H9 (cell line): ENCODE measurements at regions not wholly inside any gene's neighbourhood (a gene's known extent, or its start where the extent isn't known, plus 50 kb on each side); places are given as distances from the start of the nearest gene placed in this dataset.

ENCODE experiments used
- DNase-seq: peaks from one replicate; pipeline ENCODE4 v3.0.0-alpha.2; 2017
- H2AFZ ChIP-seq: one replicate; pipeline ENCODE4 v1.6.1; 2013; ENCODE audit warnings: mild to moderate bottlenecking, low read length, control low read depth, moderate library complexity
- H2AK5ac ChIP-seq: 2 replicates; pipeline ENCODE4 v1.6.1; 2013; ENCODE audit warnings: low read length, control low read depth, mixed read lengths; ENCODE audit not compliant: insufficient read length
- H2BK120ac ChIP-seq: one replicate; pipeline ENCODE4 v1.6.1; 2013; ENCODE audit warnings: low read depth, mild to moderate bottlenecking, low read length, control low read depth, inconsistent platforms; ENCODE audit not compliant: poor library complexity, severe bottlenecking
- H2BK12ac ChIP-seq: 2 replicates; pipeline ENCODE4 v1.6.1; 2013; ENCODE audit warnings: low read length, control low read depth, mixed read lengths, low read depth; ENCODE audit not compliant: insufficient read length
- H2BK15ac ChIP-seq: 2 replicates; pipeline ENCODE4 v1.6.1; 2013; ENCODE audit warnings: low read depth, low read length, control low read depth
- H2BK20ac ChIP-seq: one replicate; pipeline ENCODE4 v1.6.1; 2013; ENCODE audit warnings: low read depth, mild to moderate bottlenecking, low read length, control low read depth, inconsistent platforms; ENCODE audit not compliant: poor library complexity, severe bottlenecking
- H2BK5ac ChIP-seq: 2 replicates; pipeline ENCODE4 v1.6.1; 2013; ENCODE audit warnings: low read length, control low read depth, mixed read lengths; ENCODE audit not compliant: insufficient read length
- H3K14ac ChIP-seq: 2 replicates; pipeline ENCODE4 v1.6.1; 2013; ENCODE audit warnings: low read length, control low read depth; ENCODE audit not compliant: insufficient read depth
- H3K18ac ChIP-seq: 2 replicates; pipeline ENCODE4 v1.6.1; 2013; ENCODE audit warnings: low read depth, mild to moderate bottlenecking, mixed read lengths, low read length, control low read depth; ENCODE audit not compliant: insufficient read length
- H3K23ac ChIP-seq: 2 replicates; pipeline ENCODE4 v1.6.1; 2013; ENCODE audit warnings: low read length, control low read depth, mixed read lengths, low read depth; ENCODE audit not compliant: insufficient read length
- H3K23me2 ChIP-seq: 2 replicates; pipeline ENCODE4 v1.6.1; 2013; ENCODE audit warnings: low read depth, mild to moderate bottlenecking, mixed read lengths, low read length, control low read depth; ENCODE audit not compliant: insufficient read length, poor library complexity, severe bottlenecking
- H3K27ac ChIP-seq: 2 replicates; pipeline ENCODE4 v1.5.1; 2013; ENCODE audit warnings: low read length, control low read depth, mixed read lengths, low read depth; ENCODE audit not compliant: insufficient read length
- H3K27me3 ChIP-seq: 2 replicates; pipeline ENCODE4 v1.6.1; 2013; ENCODE audit warnings: low read length, control low read depth, inconsistent platforms; ENCODE audit not compliant: insufficient read depth
- H3K4ac ChIP-seq: 2 replicates; pipeline ENCODE4 v1.6.1; 2013; ENCODE audit warnings: low read depth, mild to moderate bottlenecking, control low read depth, inconsistent platforms, low read length, moderate library complexity
- H3K4me1 ChIP-seq: 2 replicates; pipeline ENCODE4 v1.6.1; 2013; ENCODE audit warnings: low read length, control low read depth, inconsistent platforms; ENCODE audit not compliant: insufficient read depth
- H3K4me2 ChIP-seq: 2 replicates; pipeline ENCODE4 v1.6.1; 2013; ENCODE audit warnings: low read length, control low read depth, mixed read lengths; ENCODE audit not compliant: insufficient read length, insufficient read depth
- H3K56ac ChIP-seq: 2 replicates; pipeline ENCODE4 v1.6.1; 2013; ENCODE audit warnings: low read depth, mild to moderate bottlenecking, mixed read lengths, low read length, control low read depth; ENCODE audit not compliant: insufficient read length
- H3K79me1 ChIP-seq: 2 replicates; pipeline ENCODE4 v1.6.1; 2013; ENCODE audit warnings: low read depth, mild to moderate bottlenecking, moderate library complexity, low read length, control low read depth, inconsistent platforms; ENCODE audit not compliant: insufficient read depth, poor library complexity, severe bottlenecking
- H3K79me2 ChIP-seq: 2 replicates; pipeline ENCODE4 v1.6.1; 2013; ENCODE audit warnings: low read length, control low read depth, inconsistent platforms; ENCODE audit not compliant: insufficient read depth
- H3K9ac ChIP-seq: 2 replicates; pipeline ENCODE4 v1.6.1; 2013; ENCODE audit warnings: low read length, control low read depth, mixed read lengths; ENCODE audit not compliant: insufficient read length; ENCODE audit errors: extremely low read depth
- H3K9me3 ChIP-seq: one replicate; pipeline ENCODE4 v1.6.1; 2013; ENCODE audit warnings: low read depth, low read length, inconsistent platforms; ENCODE audit not compliant: control insufficient read depth
- H3T11ph ChIP-seq: one replicate; pipeline ENCODE4 v1.6.1; 2013; ENCODE audit warnings: mild to moderate bottlenecking, low read length, control low read depth, inconsistent platforms
- H4K20me1 ChIP-seq: one replicate; pipeline ENCODE4 v1.6.1; 2013; ENCODE audit not compliant: control insufficient read depth, insufficient read length, insufficient read depth
- H4K5ac ChIP-seq: 2 replicates; pipeline ENCODE4 v1.6.1; 2013; ENCODE audit warnings: low read depth, mild to moderate bottlenecking, mixed read lengths, low read length, control low read depth; ENCODE audit not compliant: insufficient read length
- H4K8ac ChIP-seq: replicated peaks from 2 replicates; pipeline ENCODE4 v1.6.1; 2013; ENCODE audit warnings: low read length, control low read depth, mixed read lengths, low read depth; ENCODE audit not compliant: insufficient read length
- H4K91ac ChIP-seq: 2 replicates; pipeline ENCODE4 v1.6.1; 2013; ENCODE audit warnings: low read depth, mild to moderate bottlenecking, moderate library complexity, mixed read lengths, low read length, control low read depth; ENCODE audit not compliant: insufficient read length
- H3K27ac Mint-ChIP-seq, 3 experiments: 2 replicates in 2 of 3; 3 replicates in 1 of 3; pipeline ENCODE4 v1.8.0; 2020 to 2021; ENCODE audit warnings: mixed read lengths in 3 of 3, mild to moderate bottlenecking in 1 of 3, moderate library complexity in 1 of 3
- H3K27me3 Mint-ChIP-seq: 2 replicates; pipeline ENCODE4 v1.8.0; 2021; ENCODE audit warnings: low read depth, mild to moderate bottlenecking, moderate library complexity, mixed read lengths
- H3K36me3 Mint-ChIP-seq, 3 experiments: 2 replicates in 2 of 3; 3 replicates in 1 of 3; pipeline ENCODE4 v1.8.0; 2020 to 2021; ENCODE audit warnings: low read depth in 3 of 3, mixed read lengths in 3 of 3; ENCODE audit not compliant: insufficient read depth in 1 of 3
- H3K4me1 Mint-ChIP-seq, 2 experiments: 2 replicates each; pipeline ENCODE4 v1.8.0; 2020; ENCODE audit warnings: mixed read lengths in 2 of 2
- H3K4me3 Mint-ChIP-seq, 2 experiments: 2 replicates in 1 of 2; 3 replicates in 1 of 2; pipeline ENCODE4 v1.8.0; 2020 to 2021; ENCODE audit warnings: mild to moderate bottlenecking in 2 of 2, mixed read lengths in 2 of 2, moderate library complexity in 1 of 2
- H3K9me3 Mint-ChIP-seq, 2 experiments: 2 replicates in 1 of 2; 3 replicates in 1 of 2; pipeline ENCODE4 v1.8.0; 2020; ENCODE audit warnings: mild to moderate bottlenecking in 2 of 2, mixed read lengths in 2 of 2, moderate library complexity in 1 of 2
- CTCF ChIP-seq: fragments of 200-600 bp; sonication (generic); conservative IDR thresholded peaks from 3 replicates; pipeline ENCODE4 v1.8.0; 2021; ENCODE audit warnings: antibody characterized with exemption, mild to moderate bottlenecking
- WGBS: extraction: QIAGEN DNeasy Blood & Tissue Kit; methylation state at CpG from one replicate; pipeline ENCODE4 v1.1.7; 2013; ENCODE audit warnings: missing lambda C conversion rate, low lambda C conversion rate, mixed read lengths; ENCODE audit not compliant: insufficient read length; ENCODE audit errors: extremely low coverage; 5-methylcytosine and 5-hydroxymethylcytosine counted together

GRCh38 chr5:77876862-77877502 is 100.8 kb upstream of the TBCA start:
- no peak overlapping the region for H3K4me3 Mint-ChIP-seq
- H4K5ac ChIP-seq, result no peak overlapping the region
- no peak overlapping the region for H4K8ac ChIP-seq
- H3K4me1 Mint-ChIP-seq, result peaks cover 0 to 3% of the 10 kb centered on the region in 2 experiments; a peak in 3 of 4 replicates
- no peak overlapping the region for H3K4ac ChIP-seq
- no CpG with 5 or more reads among the region's 8 CpGs for WGBS
- H3K27ac ChIP-seq, result no peak overlapping the region
- no peak overlapping the region for H3K56ac ChIP-seq
- H3K9me3 Mint-ChIP-seq, result no peaks in the 10 kb centered on the region; a peak in 1 of 5 replicates
- H3K9ac ChIP-seq, result no peak overlapping the region
- H3K27me3 ChIP-seq, result no peaks in the 10 kb centered on the region
- H2BK12ac ChIP-seq, result no peak overlapping the region
- no peak overlapping the region for H3K14ac ChIP-seq
- no peak overlapping the region for H2BK5ac ChIP-seq
- no peak overlapping the region for H2AFZ ChIP-seq
- H3K18ac ChIP-seq, result no peak overlapping the region
- no peak overlapping the region for H3K27ac Mint-ChIP-seq
- TF ChIP-seq CTCF, result no peak
- H3K79me1 ChIP-seq, result no peaks in the 10 kb centered on the region
- no peaks in the 10 kb centered on the region for H3K36me3 Mint-ChIP-seq
- no peak overlapping the region for H2BK15ac ChIP-seq
- no peak overlapping the region for H2AK5ac ChIP-seq
- peaks cover 46% of the 10 kb centered on the region for H3K27me3 Mint-ChIP-seq
- no peak overlapping the region for H3K23ac ChIP-seq
- no peak overlapping the region for H2BK120ac ChIP-seq
- no peaks in the 10 kb centered on the region for H3K23me2 ChIP-seq
- no peak for DNase-seq
- H4K20me1 ChIP-seq, result no peaks in the 10 kb centered on the region
- H3K9me3 ChIP-seq, result no peaks in the 10 kb centered on the region
- H2BK20ac ChIP-seq, result no peak overlapping the region
- no peak overlapping the region for H4K91ac ChIP-seq
- no peak overlapping the region for H3T11ph ChIP-seq
- H3K4me2 ChIP-seq, result no peak overlapping the region
- H3K79me2 ChIP-seq, result no peaks in the 10 kb centered on the region
- H3K4me1 ChIP-seq, result no peaks in the 10 kb centered on the region
